ENCODE measurements at regions not wholly inside any gene's neighbourhood (a gene's known extent, or its start where the extent isn't known, plus 50 kb on each side); places are given as distances from the start of the nearest gene placed in this dataset.

GRCh38 chr3:68060910-68061309, 406.5 kb upstream of the SUCLG2 start:
- H3K23me2 ChIP-seq (ENCODE audit: low read depth, low read length): peaks cover 1% of the 10 kb centered on the region; the same call in 1 of the 2 replicates
- no peak overlapping the region for H4K91ac ChIP-seq (replicated peaks; ENCODE audit: insufficient read length, low read length)
- no peak overlapping the region for H3K4me3 ChIP-seq (ENCODE audit: extremely low read depth in 1 of 4, insufficient read depth in 2 of 4, low read depth in 3 of 4, low read length in 4 of 4)
- no peak overlapping the region for H3K14ac ChIP-seq (ENCODE audit: insufficient read length)
- no peaks in the 10 kb centered on the region for H3K27me3 ChIP-seq (replicated peaks in 1 of 4; ENCODE audit: control insufficient read depth in 3 of 4, extremely low read depth in 1 of 4, insufficient read depth in 3 of 4, low read length in 3 of 4)
- no peak overlapping the region for H2BK5ac ChIP-seq (ENCODE audit: low read depth, low read length)
- H4K20me1 ChIP-seq (replicated peaks in 1 of 2; ENCODE audit: control insufficient read depth in 1 of 2, insufficient read depth in 2 of 2, low read length in 2 of 2): no peaks in the 10 kb centered on the region
- no peak overlapping the region for H3K27ac ChIP-seq (ENCODE audit: low read depth, low read length)
- H3K79me1 ChIP-seq (ENCODE audit: low read depth, low read length): no peaks in the 10 kb centered on the region
- no peak for DNase-seq (ENCODE audit: low read depth in 1 of 2, low spot score in 2 of 2)
- H2AK5ac ChIP-seq (ENCODE audit: low read depth, low read length): no peak overlapping the region
- H3K9ac ChIP-seq (replicated peaks in 1 of 4; ENCODE audit: extremely low read depth in 1 of 4, low read depth in 3 of 4, low read length in 3 of 4): no peak overlapping the region
- POLR2A ChIA-PET (ENCODE audit: partially characterized antibody): no interaction called here
- no peak overlapping the region for H3K4ac ChIP-seq (replicated peaks; ENCODE audit: insufficient read length, low read depth, low read length)
- no peaks in the 10 kb centered on the region for H3K36me3 ChIP-seq (ENCODE audit: control insufficient read depth in 2 of 4, insufficient read depth in 4 of 4, low read length in 3 of 4)
- TF ChIP-seq GTF2F1 (IDR thresholded peaks at IDR 0.05; ENCODE audit: borderline replicate concordance, low read depth, low read length) (no peak), MAX (IDR thresholded peaks at IDR 0.05) (no peak), HDAC2 (IDR thresholded peaks at IDR 0.05; ENCODE audit: borderline replicate concordance in 1 of 2, low read depth in 2 of 2, low read length in 2 of 2) (no peak), GABPA (IDR thresholded peaks at IDR 0.05; ENCODE audit: borderline replicate concordance, insufficient read depth, low read length) (no peak), CEBPB (IDR thresholded peaks at IDR 0.05; ENCODE audit: low read depth, low read length) (no peak), SP4 (IDR thresholded peaks at IDR 0.05; ENCODE audit: low read length) (no peak)
- CTCF ChIA-PET (ENCODE audit: partially characterized antibody): interaction anchor here (0.7 kb wide), 1 partner anchor 159 kb away, joined by 3 read pairs; no protein-coding TSS in a partner anchor
- no peak overlapping the region for H2BK120ac ChIP-seq (replicated peaks; ENCODE audit: low read depth, low read length)
- no peaks in the 10 kb centered on the region for H3K79me2 ChIP-seq (ENCODE audit: control insufficient read depth in 1 of 2, insufficient read depth in 2 of 2, low read length in 2 of 2)
- no peaks in the 10 kb centered on the region for H3K4me1 ChIP-seq (replicated peaks in 1 of 4; ENCODE audit: control insufficient read depth in 3 of 4, insufficient read depth in 4 of 4, low read length in 3 of 4)
- WGBS, 2 experiments (ENCODE audit: extremely low coverage in 1 of 2, insufficient coverage in 1 of 2, insufficient read length in 1 of 2, insufficient replicate concordance in 2 of 2, low coverage in 1 of 2, low lambda C conversion rate in 2 of 2, missing lambda C conversion rate in 1 of 2): 68% methylated on average over 5 of the region's 5 CpGs; no CpG with 5 or more reads in 1 of the 2 experiments
- no peak overlapping the region for H3K23ac ChIP-seq (ENCODE audit: insufficient read length)
- no peak overlapping the region for H4K5ac ChIP-seq (ENCODE audit: insufficient read length, low read depth, low read length)
- H3K9me3 ChIP-seq (ENCODE audit: insufficient read depth in 2 of 2, low read depth in 1 of 2, low read length in 1 of 2): no peaks in the 10 kb centered on the region
- no peak overlapping the region for H2AFZ ChIP-seq (ENCODE audit: low read length)
- no peak overlapping the region for H2BK15ac ChIP-seq (ENCODE audit: low read length)
- no peak overlapping the region for H2BK12ac ChIP-seq (ENCODE audit: low read depth, low read length)
- H3K18ac ChIP-seq (ENCODE audit: extremely low read depth, low read length): no peak overlapping the region
- no peak overlapping the region for H3K4me2 ChIP-seq (ENCODE audit: insufficient read depth in 1 of 2, low read depth in 2 of 2, low read length in 2 of 2)
- no peak for FAIRE-seq
- no peak overlapping the region for H2BK20ac ChIP-seq (ENCODE audit: low read length)
- no peak overlapping the region for H4K8ac ChIP-seq (ENCODE audit: extremely low read depth, insufficient read depth, low read length)
- H3K56ac ChIP-seq (replicated peaks; ENCODE audit: insufficient read length, low read depth, low read length): no peak overlapping the region
